DND-41 (cell line): ENCODE measurements at regions not wholly inside any gene's neighbourhood (a gene's known extent, or its start where the extent isn't known, plus 50 kb on each side); places are given as distances from the start of the nearest gene placed in this dataset.

Experiments used
- ATAC-seq: fragments of 200-7000 bp; cut with Tn5 transposase; 3 replicates; pipeline ENCODE4 v1.9.1; 2021; ENCODE audit warnings: low read depth; ENCODE audit not compliant: insufficient read depth
- DNase-seq: peaks from one replicate; pipeline ENCODE4 v3.0.0-alpha.2; 2020
- H2AFZ ChIP-seq: 2 replicates; pipeline ENCODE4 v1.6.0; 2012; ENCODE audit warnings: low read depth, low read length
- H3K27ac ChIP-seq: 2 replicates; pipeline ENCODE4 v1.5.1; 2012; ENCODE audit warnings: low read length, inconsistent platforms
- H3K27me3 ChIP-seq: fragments of 200-600 bp; sonication (generic); 2 replicates; pipeline ENCODE4 v1.6.0; 2012; ENCODE audit warnings: low read length, mild to moderate bottlenecking, inconsistent platforms; ENCODE audit not compliant: insufficient read depth, poor library complexity
- H3K36me3 ChIP-seq: 2 replicates; pipeline ENCODE4 v1.5.1; 2012; ENCODE audit warnings: low read length, inconsistent platforms; ENCODE audit not compliant: insufficient read depth
- H3K4me1 ChIP-seq: 2 replicates; pipeline ENCODE4 v1.5.1; 2012; ENCODE audit warnings: mild to moderate bottlenecking, low read length; ENCODE audit not compliant: insufficient read depth
- H3K4me2 ChIP-seq: 2 replicates; pipeline ENCODE4 v1.6.0; 2012; ENCODE audit warnings: mild to moderate bottlenecking, moderate library complexity, low read length, inconsistent platforms; ENCODE audit not compliant: insufficient read depth
- H3K4me3 ChIP-seq, 2 experiments: fragments of 200-600 bp in 1 of 2; shearing (Covaris generic) in 1 of 2; 2 replicates each; pipeline ENCODE4 v1.5.1; 2012 to 2016; ENCODE audit warnings: inconsistent platforms in 2 of 2, low read length in 2 of 2, mild to moderate bottlenecking in 2 of 2, low read depth in 1 of 2, moderate library complexity in 1 of 2
- H3K79me2 ChIP-seq: 2 replicates; pipeline ENCODE4 v1.6.0; 2012; ENCODE audit warnings: low read length, inconsistent platforms; ENCODE audit not compliant: insufficient read depth
- H3K9ac ChIP-seq: 2 replicates; pipeline ENCODE4 v1.6.0; 2012; ENCODE audit warnings: low read depth, mild to moderate bottlenecking, inconsistent platforms, low read length, moderate library complexity
- H3K9me3 ChIP-seq: 2 replicates; pipeline ENCODE4 v1.5.1; 2012; ENCODE audit warnings: low read length, moderate library complexity, mild to moderate bottlenecking, inconsistent platforms; ENCODE audit not compliant: insufficient read depth, severe bottlenecking
- H4K20me1 ChIP-seq: 2 replicates; pipeline ENCODE4 v1.6.0; 2012; ENCODE audit warnings: low read length; ENCODE audit not compliant: insufficient read depth
- CTCF ChIP-seq: IDR thresholded peaks from 2 replicates; pipeline ENCODE4 v1.5.1; 2012; ENCODE audit warnings: borderline replicate concordance, low read length, moderate library complexity, mild to moderate bottlenecking; ENCODE audit not compliant: poor library complexity, severe bottlenecking; ENCODE audit errors: extremely low read depth
- EZH2 ChIP-seq: IDR thresholded peaks from 3 replicates; pipeline ENCODE4 v1.6.1; 2012; ENCODE audit warnings: borderline replicate concordance, low read depth, mild to moderate bottlenecking, moderate library complexity, low read length, inconsistent platforms; ENCODE audit not compliant: severe bottlenecking

DNA sequence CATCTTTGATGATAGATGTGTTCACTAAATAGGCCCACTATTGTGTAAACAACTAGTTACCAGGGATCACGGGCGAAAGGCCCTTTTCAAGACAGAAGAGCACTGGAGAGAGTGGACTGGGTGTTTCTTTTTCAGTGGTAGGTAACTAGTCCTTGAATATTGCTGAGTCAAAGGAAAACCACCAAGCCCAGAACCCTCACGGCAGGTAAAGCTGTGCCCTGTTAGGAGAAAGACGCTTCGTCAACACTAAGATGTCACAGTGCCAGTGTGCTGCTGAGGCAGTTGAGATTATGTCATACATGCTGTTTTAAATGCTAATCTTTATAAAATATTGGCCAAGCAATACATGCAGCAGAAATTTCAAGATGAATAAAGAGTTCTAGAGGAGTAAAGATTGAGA lies 578.6 kb downstream of the PYDC2 start:
- H3K27ac ChIP-seq = no peak overlapping the region
- no peak overlapping the region for H2AFZ ChIP-seq
- ATAC-seq = no peak

GRCh38 chr3:192040282-192041043 lies 579.5 kb downstream of the PYDC2 start:
- H3K4me3 ChIP-seq = no peak overlapping the region
- no peaks in the 10 kb centered on the region for H4K20me1 ChIP-seq
- no peak overlapping the region for H3K9ac ChIP-seq
- no peak overlapping the region for H3K27ac ChIP-seq
- H3K27me3 ChIP-seq = no peaks in the 10 kb centered on the region
- no peaks in the 10 kb centered on the region for H3K36me3 ChIP-seq
- H2AFZ ChIP-seq = no peak overlapping the region
- peaks cover 2% of the 10 kb centered on the region for H3K9me3 ChIP-seq
- ATAC-seq (no peak), DNase-seq (no peak)
- TF ChIP-seq EZH2 (no peak), CTCF (no peak)
- no peaks in the 10 kb centered on the region for H3K4me1 ChIP-seq
- no peaks in the 10 kb centered on the region for H3K79me2 ChIP-seq
- H3K4me2 ChIP-seq = no peak overlapping the region

More for the DNA sequence above, 578.6 kb downstream of the PYDC2 start:
- H3K9ac ChIP-seq = no peak overlapping the region
- H3K79me2 ChIP-seq = no peaks in the 10 kb centered on the region
- no peak overlapping the region for H3K4me3 ChIP-seq
- H3K36me3 ChIP-seq = no peaks in the 10 kb centered on the region
- TF ChIP-seq EZH2 (no peak), CTCF (no peak)
- no peaks in the 10 kb centered on the region for H4K20me1 ChIP-seq
- H3K27me3 ChIP-seq = no peaks in the 10 kb centered on the region
- peaks cover 2% of the 10 kb centered on the region for H3K9me3 ChIP-seq
- H3K4me2 ChIP-seq = no peak overlapping the region
- DNase-seq = no peak
- H3K4me1 ChIP-seq = no peaks in the 10 kb centered on the region

GRCh38 chr3:192042116-192042515 lies 581.2 kb downstream of the PYDC2 start:
- Histone ChIP-seq H2AFZ (no peak overlapping the region), H3K79me2 (no peaks in the 10 kb centered on the region), H3K4me1 (no peaks in the 10 kb centered on the region), H3K4me2 (no peak overlapping the region), H3K27me3 (no peaks in the 10 kb centered on the region), H4K20me1 (no peaks in the 10 kb centered on the region), H3K27ac (no peak overlapping the region), H3K4me3 (no peak overlapping the region), H3K9me3 (peaks cover 2% of the 10 kb centered on the region), H3K9ac (no peak overlapping the region), H3K36me3 (no peaks in the 10 kb centered on the region)
- TF ChIP-seq EZH2 (no peak), CTCF (no peak)
- DNase-seq (no peak), ATAC-seq (no peak)
